ENCODE measurements at regions not wholly inside any gene's neighbourhood (a gene's known extent, or its start where the extent isn't known, plus 50 kb on each side); places are given as distances from the start of the nearest gene placed in this dataset.

DNA sequence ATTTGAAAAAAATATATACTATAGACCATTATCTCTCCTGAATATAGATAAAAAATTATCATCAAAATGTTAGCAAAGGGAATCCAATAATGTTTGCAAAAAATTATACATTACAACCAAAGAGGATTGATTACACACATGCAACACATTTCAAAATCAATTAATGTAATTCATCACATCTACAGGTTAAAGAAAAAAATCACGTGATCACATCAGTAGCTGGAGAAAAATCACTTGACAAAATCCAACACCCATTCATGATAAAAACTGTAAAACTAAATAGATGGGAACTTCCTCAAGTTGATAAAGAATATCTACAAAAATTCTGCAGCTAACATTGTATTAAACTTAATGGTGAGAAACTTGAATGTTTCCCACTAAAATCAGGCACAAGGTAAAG, 1047.5 kb upstream of the CNTNAP5 start:
- no peaks in the 10 kb centered on the region for H3K4me1 ChIP-seq (ENCODE audit: control insufficient read depth, insufficient read depth, low read length)
- no peaks in the 10 kb centered on the region for H3K36me3 ChIP-seq (ENCODE audit: control insufficient read depth, insufficient read depth, low read length, severe bottlenecking)
- H3K9ac ChIP-seq (ENCODE audit: low read length): no peak overlapping the region
- H3K4me3 ChIP-seq (ENCODE audit: low read length): no peak overlapping the region
- DNase-seq (ENCODE audit: low read depth): no peak
- H3K9me3 ChIP-seq (ENCODE audit: control insufficient read depth, low read length): peaks cover 3% of the 10 kb centered on the region
- H3K27me3 ChIP-seq (replicated peaks; ENCODE audit: control insufficient read depth, insufficient read depth, low read length): no peaks in the 10 kb centered on the region

DNA sequence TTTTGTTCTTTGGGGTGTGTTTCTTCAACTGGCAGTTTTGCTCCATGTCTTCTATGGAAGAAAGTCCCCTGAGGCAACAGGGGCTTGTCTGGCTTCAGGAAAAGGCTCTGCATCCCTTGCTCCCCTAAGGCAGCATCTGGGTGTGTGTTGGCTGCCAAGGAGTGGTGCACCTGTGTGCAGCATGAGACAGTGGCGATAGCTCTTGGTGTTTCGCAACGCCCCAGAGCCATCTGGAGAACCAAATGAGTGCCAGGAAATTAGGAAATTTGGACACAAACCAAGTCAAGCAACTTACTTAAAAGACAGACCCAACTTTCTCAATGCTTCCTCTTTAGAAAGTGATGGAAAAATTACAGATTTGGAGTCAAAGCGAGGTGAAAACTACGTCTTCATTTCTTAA, 1044.4 kb upstream of the CNTNAP5 start:
- no peaks in the 10 kb centered on the region for H3K36me3 ChIP-seq (ENCODE audit: control insufficient read depth, insufficient read depth, low read length, severe bottlenecking)

DNA sequence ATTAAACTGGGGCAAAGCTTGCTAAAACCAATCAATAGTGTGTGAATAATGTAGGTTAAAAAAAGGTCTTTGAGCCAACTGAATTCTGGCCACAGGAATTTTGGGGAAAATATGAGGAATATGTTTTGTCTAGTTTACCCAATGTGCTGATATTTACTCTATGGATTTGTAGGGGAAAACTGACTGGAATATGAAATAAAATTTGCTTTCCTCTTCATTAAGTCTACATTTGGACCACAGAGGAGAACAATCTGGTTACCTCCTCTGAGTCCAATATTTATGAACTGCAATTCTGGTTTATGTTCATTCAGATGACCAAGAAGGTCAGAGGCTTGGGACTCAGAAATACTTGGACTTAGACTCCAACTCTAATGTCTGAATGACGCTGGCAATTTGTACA, 1042.2 kb upstream of the CNTNAP5 start:
- Histone ChIP-seq H3K36me3 (ENCODE audit: control insufficient read depth, insufficient read depth, low read length, severe bottlenecking) (no peaks in the 10 kb centered on the region), H3K4me1 (ENCODE audit: control insufficient read depth, insufficient read depth, low read length) (no peaks in the 10 kb centered on the region), H3K9ac (ENCODE audit: low read length) (no peak overlapping the region), H3K9me3 (ENCODE audit: control insufficient read depth, low read length) (peaks cover 6% of the 10 kb centered on the region), H3K27me3 (replicated peaks; ENCODE audit: control insufficient read depth, insufficient read depth, low read length) (no peaks in the 10 kb centered on the region), H3K4me3 (ENCODE audit: low read length) (no peak overlapping the region)
- no peak for DNase-seq (ENCODE audit: low read depth)

More for the DNA sequence above, 1044.4 kb upstream of the CNTNAP5 start:
- no peaks in the 10 kb centered on the region for H3K27me3 ChIP-seq (replicated peaks; ENCODE audit: control insufficient read depth, insufficient read depth, low read length)
- no peak overlapping the region for H3K9ac ChIP-seq (ENCODE audit: low read length)
- no peaks in the 10 kb centered on the region for H3K4me1 ChIP-seq (ENCODE audit: control insufficient read depth, insufficient read depth, low read length)
- peaks cover 3% of the 10 kb centered on the region for H3K9me3 ChIP-seq (ENCODE audit: control insufficient read depth, low read length)
- H3K4me3 ChIP-seq (ENCODE audit: low read length): no peak overlapping the region
- DNase-seq (ENCODE audit: low read depth): no peak

GRCh38 chr2:122988395-122989221, 1036.5 kb upstream of the CNTNAP5 start:
- peaks cover 7% of the 10 kb centered on the region for H3K9me3 ChIP-seq (ENCODE audit: control insufficient read depth, low read length)
- H3K9ac ChIP-seq (ENCODE audit: low read length): no peak overlapping the region
- no peaks in the 10 kb centered on the region for H3K4me1 ChIP-seq (ENCODE audit: control insufficient read depth, insufficient read depth, low read length)
- no peaks in the 10 kb centered on the region for H3K36me3 ChIP-seq (ENCODE audit: control insufficient read depth, insufficient read depth, low read length, severe bottlenecking)
- no peak overlapping the region for H3K4me3 ChIP-seq (ENCODE audit: low read length)
- H3K27me3 ChIP-seq (replicated peaks; ENCODE audit: control insufficient read depth, insufficient read depth, low read length): no peaks in the 10 kb centered on the region
- DNase-seq (ENCODE audit: low read depth): no peak

GRCh38 chr2:122993592-122993991, 1031.5 kb upstream of the CNTNAP5 start:
- H3K9me3 ChIP-seq (ENCODE audit: control insufficient read depth, low read length): peaks cover 9% of the 10 kb centered on the region
- H3K27me3 ChIP-seq (replicated peaks; ENCODE audit: control insufficient read depth, insufficient read depth, low read length): no peaks in the 10 kb centered on the region
- H3K4me3 ChIP-seq (ENCODE audit: low read length): no peak overlapping the region
- no peaks in the 10 kb centered on the region for H3K36me3 ChIP-seq (ENCODE audit: control insufficient read depth, insufficient read depth, low read length, severe bottlenecking)
- no peak for DNase-seq (ENCODE audit: low read depth)
- H3K4me1 ChIP-seq (ENCODE audit: control insufficient read depth, insufficient read depth, low read length): no peaks in the 10 kb centered on the region
- H3K9ac ChIP-seq (ENCODE audit: low read length): no peak overlapping the region

DNA sequence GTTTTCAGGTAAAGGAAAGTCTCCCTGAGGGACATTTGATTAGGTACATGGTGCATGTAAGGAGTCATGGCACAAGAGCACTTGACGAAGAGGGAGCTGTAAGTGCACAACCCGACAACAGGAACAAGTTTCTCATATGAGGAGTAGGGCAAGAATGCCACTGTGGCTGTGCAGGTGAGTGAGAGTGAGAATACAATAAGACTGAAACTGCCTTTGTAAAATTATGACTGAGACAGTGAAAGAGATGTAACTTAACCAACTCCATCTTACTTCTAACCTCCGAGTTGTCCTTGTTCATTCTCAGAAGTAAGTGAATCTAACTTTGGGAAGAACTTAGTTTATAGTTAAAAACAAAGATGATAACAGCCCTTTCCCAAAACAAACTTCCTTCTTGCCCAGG, 1025.8 kb upstream of the CNTNAP5 start:
- Histone ChIP-seq H3K9me3 (ENCODE audit: control insufficient read depth, low read length) (peaks cover 2% of the 10 kb centered on the region), H3K9ac (ENCODE audit: low read length) (no peak overlapping the region), H3K4me3 (ENCODE audit: low read length) (no peak overlapping the region)

GRCh38 chr2:122999821-123000220, 1025.3 kb upstream of the CNTNAP5 start:
- no peak overlapping the region for H3K4me3 ChIP-seq (ENCODE audit: low read length)

More for the DNA sequence above, 1025.8 kb upstream of the CNTNAP5 start:
- DNase-seq (ENCODE audit: low read depth): no peak
- Histone ChIP-seq H3K4me1 (ENCODE audit: control insufficient read depth, insufficient read depth, low read length) (no peaks in the 10 kb centered on the region), H3K27me3 (replicated peaks; ENCODE audit: control insufficient read depth, insufficient read depth, low read length) (no peaks in the 10 kb centered on the region), H3K36me3 (ENCODE audit: control insufficient read depth, insufficient read depth, low read length, severe bottlenecking) (no peaks in the 10 kb centered on the region)

DNA sequence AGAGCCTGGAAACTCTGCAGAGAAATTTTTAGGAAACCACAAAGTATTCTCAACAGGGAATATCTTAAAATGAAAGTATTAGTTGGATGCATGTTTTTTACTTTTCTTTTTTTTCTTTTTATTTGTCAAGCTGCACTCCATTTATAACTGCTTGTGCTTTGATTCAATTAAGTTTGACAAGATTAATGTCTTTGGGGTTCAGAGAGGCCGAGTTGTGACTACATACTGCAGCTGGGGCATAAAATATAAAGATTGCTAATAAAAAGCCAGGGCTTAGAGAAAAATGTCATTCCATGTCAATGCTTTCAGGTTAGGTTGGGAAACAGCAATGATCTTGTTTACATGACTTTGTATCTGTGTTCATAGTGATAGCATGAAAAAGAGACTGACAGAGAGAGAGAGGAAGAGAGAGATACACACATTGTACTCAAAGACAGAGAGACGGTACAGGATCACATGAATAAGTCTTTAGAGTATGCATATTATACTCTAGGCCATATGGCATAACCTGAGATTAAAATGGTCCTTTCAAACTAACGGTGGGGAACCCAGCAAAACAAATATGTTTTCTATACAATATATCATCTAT, 1022.3 kb upstream of the CNTNAP5 start:
- Histone ChIP-seq H3K27me3 (replicated peaks; ENCODE audit: control insufficient read depth, insufficient read depth, low read length) (no peaks in the 10 kb centered on the region), H3K36me3 (ENCODE audit: control insufficient read depth, insufficient read depth, low read length, severe bottlenecking) (no peaks in the 10 kb centered on the region), H3K4me1 (ENCODE audit: control insufficient read depth, insufficient read depth, low read length) (no peaks in the 10 kb centered on the region), H3K9me3 (ENCODE audit: control insufficient read depth, low read length) (peaks cover 8% of the 10 kb centered on the region), H3K4me3 (ENCODE audit: low read length) (no peak overlapping the region), H3K9ac (ENCODE audit: low read length) (no peak overlapping the region)
- no peak for DNase-seq (ENCODE audit: low read depth)

More at GRCh38 chr2:122999821-123000220, 1025.3 kb upstream of the CNTNAP5 start:
- H3K27me3 ChIP-seq (replicated peaks; ENCODE audit: control insufficient read depth, insufficient read depth, low read length): no peaks in the 10 kb centered on the region
- DNase-seq (ENCODE audit: low read depth): no peak
- peaks cover 2% of the 10 kb centered on the region for H3K9me3 ChIP-seq (ENCODE audit: control insufficient read depth, low read length)
- no peaks in the 10 kb centered on the region for H3K4me1 ChIP-seq (ENCODE audit: control insufficient read depth, insufficient read depth, low read length)
- H3K36me3 ChIP-seq (ENCODE audit: control insufficient read depth, insufficient read depth, low read length, severe bottlenecking): no peaks in the 10 kb centered on the region
- no peak overlapping the region for H3K9ac ChIP-seq (ENCODE audit: low read length)

DNA sequence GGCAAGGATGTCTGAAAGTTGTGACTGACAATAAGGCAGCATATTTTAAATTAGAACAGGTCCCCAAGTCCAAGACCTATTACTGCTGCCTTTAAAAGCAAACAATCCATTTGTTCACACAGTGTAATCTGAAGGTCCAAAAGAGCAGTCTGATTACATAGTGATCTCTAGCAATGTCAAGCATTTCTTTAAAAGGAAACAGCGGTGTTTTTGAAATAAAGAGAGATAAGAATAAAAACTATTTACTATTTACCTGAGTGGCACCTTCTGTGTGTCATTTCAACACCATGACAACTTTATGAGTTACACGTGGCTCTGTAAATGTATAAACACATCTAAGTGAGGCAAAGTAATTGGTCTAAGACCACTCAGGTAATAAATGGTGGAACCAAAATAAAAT, 1009.9 kb upstream of the CNTNAP5 start:
- H3K9ac ChIP-seq (ENCODE audit: low read length): no peak overlapping the region
- no peaks in the 10 kb centered on the region for H3K4me1 ChIP-seq (ENCODE audit: control insufficient read depth, insufficient read depth, low read length)
- H3K4me3 ChIP-seq (ENCODE audit: low read length): no peak overlapping the region
- H3K27me3 ChIP-seq (replicated peaks; ENCODE audit: control insufficient read depth, insufficient read depth, low read length): no peaks in the 10 kb centered on the region
- H3K36me3 ChIP-seq (ENCODE audit: control insufficient read depth, insufficient read depth, low read length, severe bottlenecking): no peaks in the 10 kb centered on the region
- DNase-seq (ENCODE audit: low read depth): no peak
- H3K9me3 ChIP-seq (ENCODE audit: control insufficient read depth, low read length): no peaks in the 10 kb centered on the region

- DNase-seq (ENCODE audit: low read depth): no peak
- Histone ChIP-seq H3K9me3 (ENCODE audit: control insufficient read depth, low read length) (peaks cover 18% of the 10 kb centered on the region), H3K9ac (ENCODE audit: low read length) (no peak overlapping the region), H3K36me3 (ENCODE audit: control insufficient read depth, insufficient read depth, low read length, severe bottlenecking) (no peaks in the 10 kb centered on the region), H3K4me3 (ENCODE audit: low read length) (no peak overlapping the region), H3K27me3 (replicated peaks; ENCODE audit: control insufficient read depth, insufficient read depth, low read length) (no peaks in the 10 kb centered on the region), H3K4me1 (ENCODE audit: control insufficient read depth, insufficient read depth, low read length) (no peaks in the 10 kb centered on the region)
Measured at GRCh38 chr2:123035541-123035940, 989.5 kb upstream of the CNTNAP5 start.

GRCh38 chr2:123036300-123036699, 988.8 kb upstream of the CNTNAP5 start:
- Histone ChIP-seq H3K36me3 (ENCODE audit: control insufficient read depth, insufficient read depth, low read length, severe bottlenecking) (no peaks in the 10 kb centered on the region), H3K4me1 (ENCODE audit: control insufficient read depth, insufficient read depth, low read length) (no peaks in the 10 kb centered on the region), H3K9me3 (ENCODE audit: control insufficient read depth, low read length) (peaks cover 18% of the 10 kb centered on the region), H3K27me3 (replicated peaks; ENCODE audit: control insufficient read depth, insufficient read depth, low read length) (no peaks in the 10 kb centered on the region), H3K9ac (ENCODE audit: low read length) (no peak overlapping the region), H3K4me3 (ENCODE audit: low read length) (no peak overlapping the region)
- DNase-seq (ENCODE audit: low read depth): no peak
